ENCODE measurements at regions not wholly inside any gene's neighbourhood (a gene's known extent, or its start where the extent isn't known, plus 50 kb on each side); places are given as distances from the start of the nearest gene placed in this dataset.
"Not testable (repeated sequence)": the region's sequence is repeated elsewhere in the genome, so short reads cannot be mapped to it uniquely, and the experiment has no call there.

DNA sequence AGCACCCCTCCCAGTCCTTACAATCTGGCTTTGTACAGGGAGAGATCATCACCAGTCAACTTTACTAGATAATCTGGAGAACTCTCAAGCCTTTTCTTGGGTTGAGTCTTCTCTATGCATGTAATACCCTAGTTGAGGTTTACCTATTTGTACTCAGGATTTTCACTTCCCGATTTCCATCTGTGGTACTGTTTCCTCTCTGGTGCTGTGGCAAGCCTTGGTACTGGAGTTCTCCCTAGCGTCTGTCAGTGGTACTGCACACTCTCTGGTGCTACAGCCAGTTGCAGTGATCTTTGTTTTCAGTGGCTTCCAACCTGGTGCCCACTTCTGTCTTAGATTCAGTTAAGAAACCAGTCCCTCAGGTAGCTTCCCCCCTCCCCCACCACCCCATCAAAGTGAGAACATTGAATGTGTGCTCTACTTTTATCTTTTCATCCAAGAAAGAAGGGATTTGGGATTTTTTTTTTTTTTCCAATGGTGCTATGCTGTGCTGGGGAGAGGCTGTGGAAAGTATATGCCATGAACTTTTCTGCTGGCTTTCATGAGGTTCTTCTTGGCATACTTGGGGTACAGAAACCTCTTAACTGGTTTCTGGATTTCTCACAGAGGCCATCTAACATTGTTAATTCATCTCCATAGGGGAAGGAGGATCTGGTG is 69.4 kb upstream of the EVL start:
- DNase-seq (ENCODE audit: low read depth in 1 of 2, low spot score in 1 of 2) = peak; percentile 23 to 28

DNA sequence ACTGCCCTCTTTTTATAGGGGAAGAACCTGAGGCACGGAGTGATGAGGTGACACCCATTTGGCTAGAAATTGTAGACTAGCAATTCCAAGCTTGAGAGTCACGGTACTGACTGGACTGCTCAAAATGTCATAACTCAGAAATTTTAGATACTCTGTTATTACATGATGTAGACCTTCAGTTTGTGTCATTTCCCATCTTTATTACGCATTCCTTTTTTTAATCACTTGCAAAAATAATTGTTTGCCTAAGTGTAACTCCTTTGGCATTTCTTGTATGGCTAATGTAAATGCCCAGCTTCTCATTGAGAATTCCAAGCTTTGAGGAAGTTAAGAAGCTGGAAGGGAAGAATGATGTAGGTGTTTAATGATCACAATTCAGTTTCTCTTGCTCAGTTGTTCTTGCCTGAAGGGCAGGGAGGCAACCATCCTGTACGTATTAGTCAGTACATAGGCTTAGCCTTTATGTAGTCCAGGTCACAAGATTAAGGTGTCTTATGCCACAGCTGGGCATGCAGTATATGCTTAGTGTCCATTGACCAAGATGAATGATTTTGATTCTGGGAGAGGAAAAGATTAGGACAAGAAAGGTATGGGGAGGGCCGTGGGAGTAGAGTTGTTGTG is 68.2 kb upstream of the EVL start:
- DNase-seq (ENCODE audit: low read depth in 1 of 2, low spot score in 1 of 2) = no peak

DNA sequence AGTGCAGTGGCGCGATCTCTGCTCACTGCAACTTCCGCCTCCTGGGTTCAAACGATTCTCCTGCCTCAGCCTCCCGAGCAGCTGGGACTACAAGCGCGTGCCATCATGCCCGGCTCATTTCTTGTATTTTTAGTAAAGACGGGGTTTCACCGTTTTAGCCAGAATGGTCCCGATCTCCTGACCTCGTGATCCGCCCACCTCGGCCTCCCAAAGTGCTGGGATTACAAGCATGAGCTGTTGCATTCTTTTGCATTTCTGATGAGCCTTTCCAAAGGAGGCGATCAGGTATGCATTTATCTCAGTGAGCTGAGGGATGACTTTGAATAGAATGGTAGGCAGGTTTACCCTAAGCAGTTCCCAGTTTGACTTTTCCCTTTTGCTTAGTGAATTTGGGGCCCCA is 64.8 kb upstream of the EVL start:
- not testable (repeated sequence) for DNase-seq (ENCODE audit: low read depth in 1 of 2, low spot score in 1 of 2)

DNA sequence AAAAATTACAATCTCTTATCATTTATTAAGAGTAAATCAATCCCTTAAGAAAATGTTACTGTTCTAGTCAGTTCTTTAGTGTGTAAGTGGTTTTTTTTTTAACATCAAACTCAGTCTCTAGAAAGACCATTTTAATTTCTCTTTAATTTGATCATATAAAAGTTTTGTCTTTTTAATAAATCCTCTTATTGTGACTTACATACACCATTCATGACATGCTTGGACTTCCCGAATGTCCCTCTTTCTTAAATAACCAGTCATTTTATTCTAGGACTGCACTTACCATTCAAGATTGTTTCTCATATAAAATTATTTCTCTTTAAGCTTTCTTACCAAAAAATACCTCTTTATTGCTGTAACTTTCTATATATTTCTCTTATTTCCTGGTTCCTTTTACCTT is 60.8 kb upstream of the EVL start:
- no peak for DNase-seq (ENCODE audit: low read depth in 1 of 2, low spot score in 1 of 2)

DNA sequence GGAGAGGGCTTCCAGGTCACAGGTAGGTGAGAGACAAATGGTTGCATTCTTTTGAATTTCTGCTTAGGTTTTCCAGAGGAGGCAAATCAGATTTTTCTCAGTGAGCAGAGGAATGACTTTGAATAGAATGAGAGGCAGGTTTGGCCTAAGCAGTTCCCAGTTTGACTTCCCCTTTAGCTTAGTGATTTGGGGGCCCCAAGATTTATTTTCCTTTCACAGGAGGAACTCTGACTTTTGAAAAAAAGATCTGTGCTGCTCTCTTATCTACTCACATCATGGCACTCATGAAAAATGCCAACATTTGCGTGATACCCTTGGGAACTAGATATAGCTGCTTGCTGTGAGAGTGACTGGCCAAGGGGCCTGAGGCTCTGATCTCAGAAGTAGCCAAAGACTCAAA is 58.0 kb upstream of the EVL start:
- no peak for DNase-seq (ENCODE audit: low read depth in 1 of 2, low spot score in 1 of 2)

DNA sequence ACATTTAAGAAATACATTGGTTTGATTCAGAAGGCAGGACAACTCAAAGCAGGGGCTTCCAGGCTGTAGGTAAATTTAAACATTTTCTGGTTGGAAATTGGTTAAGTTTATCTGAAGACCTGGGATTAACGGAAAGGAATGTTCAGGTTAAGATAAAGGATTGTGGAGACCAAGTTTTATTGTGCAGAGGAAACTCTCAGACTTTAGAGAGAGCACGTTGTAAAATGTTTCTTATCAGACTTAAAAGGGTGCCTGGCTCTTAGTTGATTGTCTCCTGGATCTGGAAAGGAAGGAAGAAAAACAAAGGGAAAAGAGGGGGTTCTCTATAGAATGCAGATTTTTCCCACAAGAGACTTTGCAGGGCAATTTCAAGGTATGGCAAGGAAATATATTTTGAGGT is 55.4 kb upstream of the EVL start:
- DNase-seq (ENCODE audit: low read depth in 1 of 2, low spot score in 1 of 2) = not testable (repeated sequence)

DNA sequence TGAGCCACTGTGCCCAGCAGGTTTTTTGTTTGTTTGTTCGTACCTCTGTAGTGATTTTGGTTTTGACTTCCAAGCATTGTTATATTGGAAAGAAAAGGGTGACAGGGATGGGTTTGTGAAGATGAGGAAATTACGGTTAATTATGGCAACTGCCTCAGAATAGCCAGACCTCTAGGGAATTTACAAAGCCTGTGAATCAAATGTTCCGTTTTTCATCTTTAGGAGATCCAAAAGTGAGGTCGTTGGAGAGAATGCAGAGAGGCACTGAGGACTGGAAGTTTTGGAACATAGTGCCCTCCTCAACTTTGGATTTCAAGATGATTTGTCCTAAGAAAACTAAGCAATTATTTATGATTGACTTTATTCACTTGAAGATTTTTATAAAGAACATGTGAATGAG is 54.5 kb upstream of the EVL start:
- DNase-seq (ENCODE audit: low read depth in 1 of 2, low spot score in 1 of 2) = no peak

DNA sequence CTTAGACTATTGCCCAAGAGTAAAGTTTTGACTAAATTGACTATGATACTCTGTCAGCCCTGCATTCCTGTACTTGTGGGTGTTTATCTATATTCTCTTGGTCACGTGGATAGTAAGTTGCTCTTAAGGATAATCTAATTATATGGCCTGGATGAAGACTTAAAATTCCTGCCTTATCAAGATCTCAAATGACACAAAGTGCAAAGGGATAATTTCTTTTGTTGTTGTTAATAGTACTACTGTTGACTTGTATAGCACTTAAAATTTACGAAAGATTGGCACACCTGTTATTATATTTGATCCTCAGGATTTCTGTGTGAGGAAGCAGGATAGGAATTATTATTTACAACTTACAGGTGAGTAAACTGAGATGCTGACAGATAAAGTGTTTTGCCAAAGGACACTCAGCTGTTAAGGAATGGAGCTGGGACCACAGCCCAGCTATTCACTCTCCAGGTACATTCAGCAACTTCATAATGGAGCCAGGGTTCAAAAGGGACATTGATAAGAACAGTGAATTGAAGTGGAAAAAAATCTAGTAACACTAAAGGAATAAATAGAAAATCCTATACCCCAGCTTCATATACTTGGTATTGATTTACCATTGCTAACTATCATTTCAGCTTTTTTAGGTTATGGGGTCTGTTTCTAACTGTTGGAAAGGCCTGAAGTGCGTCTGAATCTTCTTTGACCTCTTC is 53.4 kb upstream of the EVL start:
- no peak for DNase-seq (ENCODE audit: low read depth in 1 of 2, low spot score in 1 of 2)

DNA sequence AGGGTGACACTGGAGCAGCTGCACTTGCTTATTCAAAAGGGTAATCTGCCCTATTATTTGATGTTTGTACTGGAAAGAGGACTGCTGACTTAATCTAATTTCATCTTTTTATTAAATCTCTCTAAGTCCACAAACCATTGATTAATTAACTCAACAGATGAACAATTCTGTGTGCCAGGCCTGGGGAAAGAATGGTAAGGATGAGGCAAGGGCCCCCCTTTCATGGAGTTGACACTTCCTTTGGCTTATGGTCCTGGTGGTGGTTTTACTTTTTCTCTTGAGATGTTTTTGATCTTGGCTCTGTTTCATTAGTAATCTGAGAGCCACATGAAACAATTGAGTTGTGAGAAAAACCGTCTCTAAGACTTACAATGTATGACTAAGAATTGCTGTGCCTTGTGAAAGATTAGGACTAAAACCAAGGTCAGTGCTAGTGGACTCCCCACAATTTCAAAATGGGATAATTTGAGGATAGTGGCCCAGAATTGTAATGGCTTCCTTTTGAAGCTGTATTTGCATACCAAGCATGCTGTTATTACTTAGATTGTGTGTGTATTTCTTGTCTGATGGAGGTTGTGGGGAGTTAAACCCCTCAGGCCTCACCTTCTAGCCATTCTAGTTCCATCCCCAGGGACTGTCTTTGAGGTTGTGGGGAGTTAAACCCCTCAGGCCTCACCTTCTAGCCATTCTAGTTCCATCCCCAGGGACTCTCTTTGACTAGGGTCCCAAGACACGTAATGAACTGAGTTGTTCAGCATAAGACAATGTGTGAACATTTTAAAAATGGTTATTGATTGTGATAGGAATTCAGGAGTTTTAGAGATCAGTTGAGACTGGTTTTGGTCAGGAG is 52.5 kb upstream of the EVL start:
- no peak for DNase-seq (ENCODE audit: low read depth in 1 of 2, low spot score in 1 of 2)

DNA sequence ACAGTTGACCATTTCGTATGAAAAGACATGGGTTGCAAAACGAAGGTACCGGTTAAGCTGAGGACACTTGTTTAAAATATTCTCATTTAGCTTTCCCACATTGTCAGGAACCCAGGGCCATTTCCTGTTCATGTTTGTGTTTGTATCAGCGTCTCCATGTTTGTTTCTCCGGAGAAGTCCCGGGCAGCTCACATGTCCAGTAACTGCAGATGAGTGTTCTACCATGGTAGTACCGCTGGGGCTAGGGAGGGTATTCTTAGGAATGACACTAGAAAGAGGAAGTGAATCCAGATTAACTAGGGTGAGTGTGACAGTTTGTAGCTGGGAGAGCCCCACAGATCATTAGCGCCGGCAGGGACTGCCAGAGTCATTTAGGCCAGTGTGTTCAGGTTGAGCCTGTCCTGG is 50.0 kb upstream of the EVL start:
- no peak for DNase-seq (ENCODE audit: low read depth in 1 of 2, low spot score in 1 of 2)

Data from stimulated activated CD4-positive, alpha-beta T cell treated with anti-CD3 and anti-CD28 coated beads, Interleukin-15, amount 100 ng/mL, for 1 hour (primary cell).